HEK293T (cell line): ENCODE measurements at regions not wholly inside any gene's neighbourhood (a gene's known extent, or its start where the extent isn't known, plus 50 kb on each side); places are given as distances from the start of the nearest gene placed in this dataset.

ENCODE experiments used
- ARNT ChIP-seq: fragments of 450-650 bp; IDR thresholded peaks from 2 replicates; pipeline ENCODE4 v1.6.1; 2017; ENCODE audit warnings: mild to moderate bottlenecking
- BHLHE40 ChIP-seq: fragments of 450-650 bp; IDR thresholded peaks from 2 replicates; pipeline ENCODE4 v1.6.1; 2016; ENCODE audit warnings: mild to moderate bottlenecking, moderate library complexity, borderline replicate concordance
- CTBP1 ChIP-seq: fragments of 450-650 bp; IDR thresholded peaks from 2 replicates; pipeline ENCODE4 v1.6.1; 2016; ENCODE audit warnings: borderline replicate concordance
- ELF4 ChIP-seq: fragments of 450-650 bp; IDR thresholded peaks from 2 replicates; pipeline ENCODE4 v1.6.1; 2017; ENCODE audit warnings: antibody characterized with exemption
- FOXK2 ChIP-seq: fragments of 450-650 bp; IDR thresholded peaks from 2 replicates; pipeline ENCODE4 v1.6.1; 2016; ENCODE audit warnings: mild to moderate bottlenecking
- HDGF ChIP-seq: fragments of 450-650 bp; IDR thresholded peaks from 2 replicates; pipeline ENCODE4 v1.6.1; 2017; ENCODE audit warnings: antibody characterized with exemption, borderline replicate concordance
- L3MBTL2 ChIP-seq: fragments of 450-650 bp; conservative IDR thresholded peaks from 2 replicates; pipeline ENCODE4 v1.6.1; 2016; ENCODE audit warnings: mild to moderate bottlenecking
- LEF1 ChIP-seq: fragments of 450-650 bp; IDR thresholded peaks from 2 replicates; pipeline ENCODE4 v1.6.1; 2017; ENCODE audit warnings: mild to moderate bottlenecking, borderline replicate concordance
- PKNOX1 ChIP-seq: fragments of 450-650 bp; IDR thresholded peaks from 2 replicates; pipeline ENCODE4 v1.6.1; 2016
- SP1 ChIP-seq: fragments of 450-650 bp; IDR thresholded peaks from 2 replicates; pipeline ENCODE4 v1.6.1; 2017
- SUZ12 ChIP-seq: fragments of 450-650 bp; IDR thresholded peaks from 2 replicates; pipeline ENCODE4 v1.6.1; 2016; ENCODE audit warnings: mild to moderate bottlenecking
- TARDBP ChIP-seq: fragments of 450-650 bp; IDR thresholded peaks from 2 replicates; pipeline ENCODE4 v1.6.1; 2016
- ZNF384 ChIP-seq: fragments of 450-650 bp; IDR thresholded peaks from 2 replicates; pipeline ENCODE4 v1.6.1; 2016

GRCh38 chr10:17507538-17507937 is 53.1 kb upstream of the ST8SIA6 start:
- no peak for TF ChIP-seq BHLHE40
- no peak for TF ChIP-seq ELF4
- no peak for TF ChIP-seq ZNF384
- no peak for TF ChIP-seq L3MBTL2
- no peak for TF ChIP-seq LEF1
- TF ChIP-seq HDGF: no peak
- no peak for TF ChIP-seq SUZ12
- TF ChIP-seq FOXK2: no peak
- no peak for TF ChIP-seq SP1
- no peak for TF ChIP-seq TARDBP
- no peak for TF ChIP-seq CTBP1
- TF ChIP-seq ARNT: no peak
- TF ChIP-seq PKNOX1: no peak
